GM04503 (cell line): ENCODE measurements at regions not wholly inside any gene's neighbourhood (a gene's known extent, or its start where the extent isn't known, plus 50 kb on each side); places are given as distances from the start of the nearest gene placed in this dataset.
"Not testable (repeated sequence)": the region's sequence is repeated elsewhere in the genome, so short reads cannot be mapped to it uniquely, and the experiment has no call there.

Experiments used
- DNase-seq: peaks from one replicate; pipeline ENCODE4 v3.0.0-alpha.2; 2012; ENCODE audit warnings: low read depth

GRCh38 chr7:20083781-20084180, 133.4 kb downstream of the MACC1 start:
- peak; percentile 55 for DNase-seq

GRCh38 chr7:20079080-20079479, 138.1 kb downstream of the MACC1 start:
- DNase-seq = no peak

GRCh38 chr7:20076835-20077234, 140.3 kb downstream of the MACC1 start:
- no peak for DNase-seq

- DNase-seq = no peak
These were observed 141.0 kb downstream of the MACC1 start for GRCh38 chr7:20075992-20076820.

- DNase-seq = no peak
These were observed 141.7 kb downstream of the MACC1 start for GRCh38 chr7:20075440-20075839.

GRCh38 chr7:20068004-20068403, 149.2 kb downstream of the MACC1 start:
- not testable (repeated sequence) for DNase-seq

- peak; percentile 59 for DNase-seq
These were observed 152.0 kb downstream of the MACC1 start for GRCh38 chr7:20064974-20065862.

- DNase-seq = no peak
These were observed 152.8 kb downstream of the MACC1 start for GRCh38 chr7:20064181-20064970.

GRCh38 chr7:20063644-20064043, 153.5 kb downstream of the MACC1 start:
- no peak for DNase-seq

- no peak for DNase-seq
These were observed 154.3 kb downstream of the MACC1 start for GRCh38 chr7:20062932-20063331.

GRCh38 chr7:20053334-20054104, 163.7 kb downstream of the MACC1 start:
- no peak for DNase-seq

- DNase-seq = no peak
These were observed 166.8 kb downstream of the MACC1 start for GRCh38 chr7:20050241-20050966.

- no peak for DNase-seq
These were observed 178.5 kb downstream of the MACC1 start for GRCh38 chr7:20038676-20039075.

- DNase-seq = no peak
These were observed 181.8 kb downstream of the MACC1 start for GRCh38 chr7:20035279-20035875.

GRCh38 chr7:20033621-20034400, 183.4 kb downstream of the MACC1 start:
- DNase-seq = peak; percentile 99

- peak; percentile 14 for DNase-seq
These were observed 184.4 kb downstream of the MACC1 start for GRCh38 chr7:20032741-20033140.

- peak; percentile 55 for DNase-seq
These were observed 186.2 kb downstream of the MACC1 start for GRCh38 chr7:20030915-20031362.

GRCh38 chr7:20030417-20030816, 186.8 kb downstream of the MACC1 start:
- DNase-seq = no peak

- DNase-seq = no peak
These were observed 190.4 kb downstream of the MACC1 start for GRCh38 chr7:20026762-20027161.
